GM21367 (cell line): ENCODE measurements at regions not wholly inside any gene's neighbourhood (a gene's known extent, or its start where the extent isn't known, plus 50 kb on each side); places are given as distances from the start of the nearest gene placed in this dataset.
"Not testable (repeated sequence)": the region's sequence is repeated elsewhere in the genome, so short reads cannot be mapped to it uniquely, and the experiment has no call there.

ENCODE experiments used
- ATAC-seq: cut with Tn5 transposase; IDR thresholded peaks from one replicate; pipeline ENCODE4 v1.9.1; 2021; ENCODE audit not compliant: unreplicated experiment

- no peak for ATAC-seq
These were observed 92.0 kb upstream of the KIF26B start for GRCh38 chr1:245062741-245063305.

GRCh38 chr1:245061808-245062207 is 93.0 kb upstream of the KIF26B start:
- ATAC-seq = not testable (repeated sequence)

- ATAC-seq = no peak
These were observed 94.0 kb upstream of the KIF26B start for GRCh38 chr1:245060684-245061374.

GRCh38 chr1:245059806-245060424 is 94.9 kb upstream of the KIF26B start:
- ATAC-seq = no peak

GRCh38 chr1:245058882-245059281 is 95.9 kb upstream of the KIF26B start:
- no peak for ATAC-seq

- no peak for ATAC-seq
These were observed 96.3 kb upstream of the KIF26B start for GRCh38 chr1:245058436-245058835.

GRCh38 chr1:245056913-245057312 is 97.9 kb upstream of the KIF26B start:
- no peak for ATAC-seq

GRCh38 chr1:245056296-245056695 is 98.5 kb upstream of the KIF26B start:
- not testable (repeated sequence) for ATAC-seq

GRCh38 chr1:245055752-245056151 is 99.0 kb upstream of the KIF26B start:
- ATAC-seq = no peak

GRCh38 chr1:245054507-245055270 is 100.1 kb upstream of the KIF26B start:
- no peak for ATAC-seq

GRCh38 chr1:245054105-245054504 is 100.7 kb upstream of the KIF26B start:
- no peak for ATAC-seq

GRCh38 chr1:245052258-245052657 is 102.5 kb upstream of the KIF26B start:
- ATAC-seq = no peak

- no peak for ATAC-seq
These were observed 103.2 kb upstream of the KIF26B start for GRCh38 chr1:245051349-245052221.

GRCh38 chr1:245046769-245047168 is 108.0 kb upstream of the KIF26B start:
- no peak for ATAC-seq

GRCh38 chr1:245046315-245046714 is 108.5 kb upstream of the KIF26B start:
- ATAC-seq = no peak

- ATAC-seq = no peak
These were observed 109.5 kb upstream of the KIF26B start for GRCh38 chr1:245045087-245045881.

- ATAC-seq = no peak
These were observed 111.2 kb upstream of the KIF26B start for GRCh38 chr1:245043611-245043940.

- ATAC-seq = no peak
These were observed 113.6 kb upstream of the KIF26B start for GRCh38 chr1:245041058-245041698.

GRCh38 chr1:245039196-245039595 is 115.6 kb upstream of the KIF26B start:
- ATAC-seq = no peak

GRCh38 chr1:245036102-245036501 is 118.7 kb upstream of the KIF26B start:
- no peak for ATAC-seq
